ENCODE measurements at regions not wholly inside any gene's neighbourhood (a gene's known extent, or its start where the extent isn't known, plus 50 kb on each side); places are given as distances from the start of the nearest gene placed in this dataset.

DNA sequence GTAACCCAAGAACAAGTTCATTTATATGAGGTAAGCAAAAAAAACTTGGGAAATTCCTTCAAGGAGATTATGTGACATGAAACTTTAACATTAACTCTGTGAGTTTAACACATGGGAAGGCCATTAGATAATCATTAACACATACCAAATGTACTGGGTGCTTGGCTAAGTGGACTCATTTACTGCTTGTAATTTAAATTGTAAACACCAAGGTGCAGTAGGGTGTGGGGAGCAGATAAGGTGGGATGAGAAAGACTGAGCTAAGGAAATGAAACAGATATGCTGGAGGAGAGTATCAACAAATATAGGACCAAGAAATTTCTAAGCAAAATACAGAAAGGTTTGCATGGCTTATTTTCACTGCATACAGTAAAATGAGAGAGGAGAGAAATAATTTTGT, 2384.8 kb upstream of the ACO1 start:
- Histone ChIP-seq H3K14ac (replicated peaks; ENCODE audit: low read depth, low read length) (no peak overlapping the region), H3K9me3 (ENCODE audit: control insufficient read depth, insufficient read depth, low read length) (peaks cover 9% of the 10 kb centered on the region), H2BK5ac (ENCODE audit: low read depth, low read length, poor library complexity, severe bottlenecking) (no peak overlapping the region), H2BK120ac (ENCODE audit: low read depth, low read length) (no peak overlapping the region), H3K4ac (ENCODE audit: low read depth, low read length) (no peak overlapping the region), H3K18ac (ENCODE audit: low read depth, low read length) (no peak overlapping the region), H3K56ac (ENCODE audit: extremely low read depth, insufficient read depth, low read length) (no peak overlapping the region), H3K9me1 (ENCODE audit: insufficient read depth, low read length) (no peaks in the 10 kb centered on the region), H3K4me2 (ENCODE audit: low read depth, low read length) (no peak overlapping the region), H4K8ac (ENCODE audit: low read depth in 2 of 2, low read length in 2 of 2) (no peak overlapping the region), H4K20me1 (ENCODE audit: insufficient read depth, low read length) (no peaks in the 10 kb centered on the region), H4K91ac (ENCODE audit: insufficient read depth, low read depth, low read length) (no peak overlapping the region), H4K5ac (ENCODE audit: low read depth, low read length) (no peak overlapping the region), H3K79me1 (ENCODE audit: low read depth in 1 of 2, low read length in 2 of 2) (no peaks in the 10 kb centered on the region), H2BK15ac (ENCODE audit: low read depth, low read length) (no peak overlapping the region), H2BK20ac (ENCODE audit: low read depth, low read length) (no peak overlapping the region), H3K9ac (ENCODE audit: low read depth, low read length) (no peak overlapping the region), H3K27me3 (ENCODE audit: control insufficient read depth, insufficient read depth, low read length) (no peaks in the 10 kb centered on the region), H3K36me3 (ENCODE audit: control insufficient read depth, insufficient read depth, low read length) (no peaks in the 10 kb centered on the region), H3K23ac (ENCODE audit: low read depth, low read length) (no peak overlapping the region), H2AK9ac (replicated peaks; ENCODE audit: low read depth, low read length, poor library complexity) (no peak overlapping the region), H3K4me3 (ENCODE audit: insufficient read depth, low read depth, low read length) (no peak overlapping the region), H3K4me1 (ENCODE audit: control insufficient read depth, insufficient read depth, low read length) (no peaks in the 10 kb centered on the region), H2AFZ (replicated peaks; ENCODE audit: low read length, poor library complexity) (no peak overlapping the region), H2AK5ac (ENCODE audit: low read depth, low read length) (no peak overlapping the region), H3K27ac (ENCODE audit: insufficient read depth, low read length) (no peak overlapping the region)
- ChIA-PET POLR2A (ENCODE audit: unreplicated experiment) (no interaction called here), CTCF (no interaction called here)
- BruUV-seq (replicated peaks) = no TSS peak
- dilution Hi-C loops (cut with HindIII; ENCODE audit: low sequenced_read_pairs, unreplicated experiment) (no loop called here), in situ Hi-C loops (cut with MboI; ENCODE audit: low sequenced_read_pairs) (no loop called here), intact Hi-C loops (cut with micrococcal nuclease) (no loop called here)
- TF ChIP-seq RCOR1 (IDR thresholded peaks at IDR 0.05; ENCODE audit: insufficient replicate concordance, low read length) (no peak), BHLHE40 (IDR thresholded peaks at IDR 0.05; ENCODE audit: low read depth, low read length) (no peak), MAFK (IDR thresholded peaks at IDR 0.05; ENCODE audit: low read depth, low read length) (no peak), POLR2A (IDR thresholded peaks at IDR 0.05; ENCODE audit: low read depth, low read length) (no peak), MAZ (IDR thresholded peaks at IDR 0.05; ENCODE audit: borderline replicate concordance, low read depth, low read length) (no peak), FOS (IDR thresholded peaks at IDR 0.05; ENCODE audit: low read depth, low read length) (no peak), NFE2L2 (IDR thresholded peaks at IDR 0.05; ENCODE audit: low read depth, low read length) (no peak), RFX5 (IDR thresholded peaks at IDR 0.05; ENCODE audit: low read depth, low read length) (no peak)
- TF ChIP-seq, protein P1, sequence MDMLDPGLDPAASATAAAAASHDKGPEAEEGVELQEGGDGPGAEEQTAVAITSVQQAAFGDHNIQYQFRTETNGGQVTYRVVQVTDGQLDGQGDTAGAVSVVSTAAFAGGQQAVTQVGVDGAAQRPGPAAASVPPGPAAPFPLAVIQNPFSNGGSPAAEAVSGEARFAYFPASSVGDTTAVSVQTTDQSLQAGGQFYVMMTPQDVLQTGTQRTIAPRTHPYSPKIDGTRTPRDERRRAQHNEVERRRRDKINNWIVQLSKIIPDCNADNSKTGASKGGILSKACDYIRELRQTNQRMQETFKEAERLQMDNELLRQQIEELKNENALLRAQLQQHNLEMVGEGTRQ (IDR thresholded peaks at IDR 0.05; ENCODE audit: low read depth, low read length) = no peak
- TF ChIP-seq, protein P2, sequence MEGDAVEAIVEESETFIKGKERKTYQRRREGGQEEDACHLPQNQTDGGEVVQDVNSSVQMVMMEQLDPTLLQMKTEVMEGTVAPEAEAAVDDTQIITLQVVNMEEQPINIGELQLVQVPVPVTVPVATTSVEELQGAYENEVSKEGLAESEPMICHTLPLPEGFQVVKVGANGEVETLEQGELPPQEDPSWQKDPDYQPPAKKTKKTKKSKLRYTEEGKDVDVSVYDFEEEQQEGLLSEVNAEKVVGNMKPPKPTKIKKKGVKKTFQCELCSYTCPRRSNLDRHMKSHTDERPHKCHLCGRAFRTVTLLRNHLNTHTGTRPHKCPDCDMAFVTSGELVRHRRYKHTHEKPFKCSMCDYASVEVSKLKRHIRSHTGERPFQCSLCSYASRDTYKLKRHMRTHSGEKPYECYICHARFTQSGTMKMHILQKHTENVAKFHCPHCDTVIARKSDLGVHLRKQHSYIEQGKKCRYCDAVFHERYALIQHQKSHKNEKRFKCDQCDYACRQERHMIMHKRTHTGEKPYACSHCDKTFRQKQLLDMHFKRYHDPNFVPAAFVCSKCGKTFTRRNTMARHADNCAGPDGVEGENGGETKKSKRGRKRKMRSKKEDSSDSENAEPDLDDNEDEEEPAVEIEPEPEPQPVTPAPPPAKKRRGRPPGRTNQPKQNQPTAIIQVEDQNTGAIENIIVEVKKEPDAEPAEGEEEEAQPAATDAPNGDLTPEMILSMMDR (conservative IDR thresholded peaks at IDR 0.05; ENCODE audit: low read depth, low read length) = no peak
- ATAC-seq (ENCODE audit: low read depth) = no peak
- DNase-seq = no peak
